ENCODE measurements at regions not wholly inside any gene's neighbourhood (a gene's known extent, or its start where the extent isn't known, plus 50 kb on each side); places are given as distances from the start of the nearest gene placed in this dataset.
"Not testable (repeated sequence)": the region's sequence is repeated elsewhere in the genome, so short reads cannot be mapped to it uniquely, and the experiment has no call there.

DNA sequence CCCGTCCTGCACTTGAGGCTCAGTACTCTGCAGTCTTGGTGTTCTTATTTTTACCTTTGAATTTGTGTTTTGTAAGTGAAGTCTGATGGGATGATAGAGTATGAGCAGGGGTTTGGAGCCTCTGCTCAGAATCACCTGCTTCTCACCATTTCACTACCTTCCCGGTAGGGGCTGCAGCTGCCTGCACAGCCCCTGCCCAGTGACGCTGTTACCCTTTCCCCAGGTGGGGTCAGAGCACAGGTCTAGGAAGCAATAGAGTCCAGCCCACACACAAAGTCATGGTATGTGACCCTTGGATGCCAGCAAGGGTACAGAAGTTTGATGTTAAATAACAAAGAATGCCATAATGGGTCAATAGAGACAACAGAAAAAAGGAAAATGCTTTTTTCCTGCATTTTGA lies 101.8 kb upstream of the TCF21 start:
- H3K27ac Mint-ChIP-seq (ENCODE audit: unreplicated experiment), result no peak overlapping the region
- H3K4me1 Mint-ChIP-seq (ENCODE audit: low read depth), result peaks cover 6% of the 10 kb centered on the region
- H3K4me3 Mint-ChIP-seq (ENCODE audit: unreplicated experiment), result no peak overlapping the region
- DNase-seq (ENCODE audit: low spot score), result no peak
- H3K27me3 Mint-ChIP-seq (ENCODE audit: low read depth), result no peaks in the 10 kb centered on the region
- H3K36me3 Mint-ChIP-seq (ENCODE audit: low read depth), result peaks cover 3% of the 10 kb centered on the region
- no peak for TF ChIP-seq CTCF (IDR thresholded peaks at IDR 0.05)
- H3K9me3 Mint-ChIP-seq (ENCODE audit: low read depth), result no peaks in the 10 kb centered on the region

DNA sequence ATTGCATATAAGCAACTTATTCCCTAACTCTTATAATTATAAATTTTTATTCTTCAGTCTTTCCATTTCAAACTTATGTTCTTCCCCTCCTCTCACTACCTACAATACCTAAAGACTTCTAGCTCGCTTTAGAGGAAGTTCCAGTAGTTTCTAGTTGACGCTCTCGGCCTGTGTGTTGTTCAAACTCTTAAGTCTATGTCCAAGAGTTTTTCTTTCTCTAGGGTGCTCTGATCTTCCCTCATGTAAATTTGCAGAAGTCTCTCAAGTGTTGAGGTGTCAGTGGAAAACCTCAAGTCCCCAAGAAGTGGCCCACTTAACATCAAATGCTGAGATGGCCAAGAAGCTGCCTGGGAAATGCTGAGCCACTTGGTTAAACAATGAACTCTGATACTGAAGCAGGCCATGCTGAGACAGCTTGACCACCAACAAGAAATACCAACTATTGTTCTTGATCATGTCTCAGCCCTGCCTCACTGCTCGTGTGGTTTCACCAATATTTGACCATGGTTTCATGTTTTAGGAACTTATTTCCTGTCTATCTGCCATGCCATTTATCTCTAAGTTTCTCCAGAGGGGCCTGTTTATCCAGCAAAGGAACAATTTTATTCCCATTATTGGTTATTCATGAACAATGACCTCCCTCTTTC lies 100.9 kb upstream of the TCF21 start:
- Mint-ChIP-seq H3K4me1 (ENCODE audit: low read depth) (peaks cover 6% of the 10 kb centered on the region), H3K4me3 (ENCODE audit: unreplicated experiment) (no peak overlapping the region), H3K27me3 (ENCODE audit: low read depth) (no peaks in the 10 kb centered on the region), H3K9me3 (ENCODE audit: low read depth) (peaks cover under 1% of the 10 kb centered on the region), H3K36me3 (ENCODE audit: low read depth) (peaks cover 3% of the 10 kb centered on the region), H3K27ac (ENCODE audit: unreplicated experiment) (no peak overlapping the region)
- no peak for DNase-seq (ENCODE audit: low spot score)
- TF ChIP-seq CTCF (IDR thresholded peaks at IDR 0.05), result no peak

DNA sequence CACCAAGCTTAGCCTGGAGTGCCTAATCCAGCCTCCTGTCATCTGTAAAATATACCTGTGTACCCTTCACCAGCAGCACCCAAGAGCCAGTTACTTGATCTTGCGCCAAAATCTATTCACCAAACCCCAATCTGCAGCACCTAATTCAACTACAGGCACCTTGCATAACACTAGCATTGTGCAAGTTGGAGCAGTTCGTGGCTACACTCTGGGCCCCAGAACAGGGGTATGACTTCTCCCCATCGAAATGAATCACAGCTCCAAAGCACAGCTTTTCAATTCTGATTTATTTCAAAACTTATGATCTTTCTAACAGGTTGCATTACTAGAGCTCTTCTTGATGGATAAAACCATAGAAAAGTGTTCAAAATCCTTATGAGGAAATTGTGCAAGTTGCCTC lies 100.4 kb upstream of the TCF21 start:
- DNase-seq (ENCODE audit: low spot score), result no peak
- Mint-ChIP-seq H3K36me3 (ENCODE audit: low read depth) (peaks cover 3% of the 10 kb centered on the region), H3K4me3 (ENCODE audit: unreplicated experiment) (no peak overlapping the region), H3K27ac (ENCODE audit: unreplicated experiment) (no peak overlapping the region), H3K27me3 (ENCODE audit: low read depth) (no peaks in the 10 kb centered on the region), H3K9me3 (ENCODE audit: low read depth) (peaks cover 4% of the 10 kb centered on the region), H3K4me1 (ENCODE audit: low read depth) (peaks cover 6% of the 10 kb centered on the region)
- no peak for TF ChIP-seq CTCF (IDR thresholded peaks at IDR 0.05)

GRCh38 chr6:133789449-133789848 lies 99.5 kb upstream of the TCF21 start:
- not testable (repeated sequence) for H3K27me3 Mint-ChIP-seq (ENCODE audit: low read depth); DNase-seq (ENCODE audit: low spot score); H3K4me1 Mint-ChIP-seq (ENCODE audit: low read depth); H3K4me3 Mint-ChIP-seq (ENCODE audit: unreplicated experiment); H3K27ac Mint-ChIP-seq (ENCODE audit: unreplicated experiment); H3K9me3 Mint-ChIP-seq (ENCODE audit: low read depth); H3K36me3 Mint-ChIP-seq (ENCODE audit: low read depth)

GRCh38 chr6:133790756-133791155 lies 98.2 kb upstream of the TCF21 start:
- Mint-ChIP-seq H3K27ac (ENCODE audit: unreplicated experiment) (peak overlapping the region; percentile 58), H3K9me3 (ENCODE audit: low read depth) (peaks cover 14% of the 10 kb centered on the region), H3K4me1 (ENCODE audit: low read depth) (peaks cover 13% of the 10 kb centered on the region)
- not testable (repeated sequence) for H3K27me3 Mint-ChIP-seq (ENCODE audit: low read depth); H3K4me3 Mint-ChIP-seq (ENCODE audit: unreplicated experiment); H3K36me3 Mint-ChIP-seq (ENCODE audit: low read depth); DNase-seq (ENCODE audit: low spot score)

DNA sequence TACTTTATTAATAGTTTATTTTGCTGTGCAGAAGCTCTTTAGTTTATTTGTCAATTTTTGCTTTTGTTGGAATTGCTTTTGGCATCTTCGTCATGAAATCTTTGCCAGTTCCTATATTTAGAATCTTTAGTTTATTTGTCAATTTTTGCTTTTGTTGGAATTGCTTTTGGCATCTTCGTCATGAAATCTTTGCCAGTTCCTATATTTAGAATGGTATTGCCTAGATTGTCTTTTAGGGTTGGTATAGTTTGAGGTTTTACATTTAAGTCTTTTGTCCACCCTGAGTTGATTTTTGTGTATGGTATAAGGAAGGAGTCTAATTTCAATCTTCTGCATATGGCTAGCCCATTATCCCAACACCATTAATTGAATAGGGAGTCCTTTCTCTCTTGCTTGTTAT lies 93.9 kb upstream of the TCF21 start:
- not testable (repeated sequence) for H3K27me3 Mint-ChIP-seq (ENCODE audit: low read depth); H3K27ac Mint-ChIP-seq (ENCODE audit: unreplicated experiment); H3K36me3 Mint-ChIP-seq (ENCODE audit: low read depth); DNase-seq (ENCODE audit: low spot score); H3K4me3 Mint-ChIP-seq (ENCODE audit: unreplicated experiment)
- Mint-ChIP-seq H3K9me3 (ENCODE audit: low read depth) (peaks cover 42% of the 10 kb centered on the region), H3K4me1 (ENCODE audit: low read depth) (peaks cover 20% of the 10 kb centered on the region)

DNA sequence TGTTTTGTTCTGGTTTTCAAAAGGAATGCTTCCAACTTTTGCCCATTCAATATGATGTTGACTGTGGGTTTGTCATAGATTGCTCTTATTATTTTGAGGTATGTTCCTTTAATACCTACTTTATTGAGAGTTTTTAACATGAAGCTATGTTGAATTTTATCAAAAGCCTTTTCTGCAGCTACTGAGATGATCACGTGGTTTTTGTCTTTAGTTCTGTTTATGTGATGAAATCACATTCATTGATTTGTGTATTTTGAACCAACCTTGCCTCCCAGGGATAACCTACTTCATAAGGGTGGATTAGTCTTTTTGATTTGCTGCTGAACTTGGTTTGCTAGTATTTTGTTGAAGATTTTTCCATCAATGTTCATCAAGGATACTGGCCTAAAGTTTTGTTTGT lies 92.7 kb upstream of the TCF21 start:
- no peak for TF ChIP-seq CTCF (IDR thresholded peaks at IDR 0.05)
- peaks cover 42% of the 10 kb centered on the region for H3K9me3 Mint-ChIP-seq (ENCODE audit: low read depth)
- no peak overlapping the region for H3K4me3 Mint-ChIP-seq (ENCODE audit: unreplicated experiment)
- H3K4me1 Mint-ChIP-seq (ENCODE audit: low read depth), result peaks cover 14% of the 10 kb centered on the region
- H3K36me3 Mint-ChIP-seq (ENCODE audit: low read depth), result peaks cover 1% of the 10 kb centered on the region
- H3K27ac Mint-ChIP-seq (ENCODE audit: unreplicated experiment), result no peak overlapping the region
- no peak for DNase-seq (ENCODE audit: low spot score)
- H3K27me3 Mint-ChIP-seq (ENCODE audit: low read depth), result no peaks in the 10 kb centered on the region
